Adrenal gland (tissue), 5 donors: ENCODE measurements at regions not wholly inside any gene's neighbourhood (a gene's known extent, or its start where the extent isn't known, plus 50 kb on each side); places are given as distances from the start of the nearest gene placed in this dataset.
A peak's percentile ranks its signal among the peaks of the same experiment; 100 is the strongest.

Source experiments
- CTCF ChIP-seq, 6 experiments: fragments of 450-650 bp in 4 of 6; fragments of 200-600 bp in 2 of 6; sonication (generic) in 1 of 6; IDR thresholded peaks; 1 replicate in 5 of 6; 2 replicates in 1 of 6; pipeline versions ENCODE4 v1.5.1 to v1.8.0; 2016 to 2021; ENCODE audit warnings: antibody characterized with exemption in 6 of 6, mild to moderate bottlenecking in 2 of 6, moderate library complexity in 1 of 6
- POLR2A ChIP-seq, 2 donors: fragments of 450-650 bp; IDR thresholded peaks; one replicate each; pipeline ENCODE4 v1.6.1; 2017; ENCODE audit warnings: antibody characterized with exemption in 2 of 2, mild to moderate bottlenecking in 2 of 2, moderate library complexity in 1 of 2
- donor health status: DM: no; HTN: no; CAD: no.

- TF ChIP-seq CTCF (IDR thresholded peaks at IDR 0.05): peak; percentile 27 to 77 (median 56)
- no peak for TF ChIP-seq POLR2A (IDR thresholded peaks at IDR 0.05)
Observed at GRCh38 chr3:35908366-35909232, 269.3 kb downstream of the ARPP21 start.
